HEK293T (cell line): ENCODE measurements at regions not wholly inside any gene's neighbourhood (a gene's known extent, or its start where the extent isn't known, plus 50 kb on each side); places are given as distances from the start of the nearest gene placed in this dataset.
"Not testable (repeated sequence)": the region's sequence is repeated elsewhere in the genome, so short reads cannot be mapped to it uniquely, and the experiment has no call there.

Experiments
- ARNT ChIP-seq: fragments of 450-650 bp; IDR thresholded peaks from 2 replicates; pipeline ENCODE4 v1.6.1; 2017; ENCODE audit warnings: mild to moderate bottlenecking
- BHLHE40 ChIP-seq: fragments of 450-650 bp; IDR thresholded peaks from 2 replicates; pipeline ENCODE4 v1.6.1; 2016; ENCODE audit warnings: mild to moderate bottlenecking, moderate library complexity, borderline replicate concordance
- SP1 ChIP-seq: fragments of 450-650 bp; IDR thresholded peaks from 2 replicates; pipeline ENCODE4 v1.6.1; 2017
- SUZ12 ChIP-seq: fragments of 450-650 bp; IDR thresholded peaks from 2 replicates; pipeline ENCODE4 v1.6.1; 2016; ENCODE audit warnings: mild to moderate bottlenecking

- not testable (repeated sequence) for TF ChIP-seq ARNT, SUZ12, SP1, BHLHE40
Observed at GRCh38 chr2:90239769-90240168, 1548.3 kb downstream of the RPIA start.
